ENCODE measurements at regions not wholly inside any gene's neighbourhood (a gene's known extent, or its start where the extent isn't known, plus 50 kb on each side); places are given as distances from the start of the nearest gene placed in this dataset.

DNA sequence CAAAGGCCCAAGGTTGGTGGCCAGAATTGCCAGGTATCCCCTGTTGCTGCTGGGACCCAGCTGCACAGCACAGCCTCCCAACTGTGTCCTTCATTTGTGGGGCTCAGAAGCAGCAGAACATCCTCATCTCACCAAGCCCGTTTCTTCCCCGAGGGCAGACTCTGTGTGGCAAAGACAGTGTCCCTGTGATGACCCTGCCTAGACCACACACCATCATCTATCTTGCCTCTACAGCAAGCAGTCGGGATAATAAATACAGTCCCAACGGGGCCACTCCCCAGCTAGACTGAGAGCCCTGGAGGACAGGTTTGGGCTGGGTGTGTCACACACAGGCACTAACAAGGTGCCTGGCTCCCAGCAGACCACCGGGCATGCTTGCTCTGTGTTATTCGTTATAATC, 93.4 kb downstream of the PTGR3 start:
- TF ChIP-seq, protein P1, sequence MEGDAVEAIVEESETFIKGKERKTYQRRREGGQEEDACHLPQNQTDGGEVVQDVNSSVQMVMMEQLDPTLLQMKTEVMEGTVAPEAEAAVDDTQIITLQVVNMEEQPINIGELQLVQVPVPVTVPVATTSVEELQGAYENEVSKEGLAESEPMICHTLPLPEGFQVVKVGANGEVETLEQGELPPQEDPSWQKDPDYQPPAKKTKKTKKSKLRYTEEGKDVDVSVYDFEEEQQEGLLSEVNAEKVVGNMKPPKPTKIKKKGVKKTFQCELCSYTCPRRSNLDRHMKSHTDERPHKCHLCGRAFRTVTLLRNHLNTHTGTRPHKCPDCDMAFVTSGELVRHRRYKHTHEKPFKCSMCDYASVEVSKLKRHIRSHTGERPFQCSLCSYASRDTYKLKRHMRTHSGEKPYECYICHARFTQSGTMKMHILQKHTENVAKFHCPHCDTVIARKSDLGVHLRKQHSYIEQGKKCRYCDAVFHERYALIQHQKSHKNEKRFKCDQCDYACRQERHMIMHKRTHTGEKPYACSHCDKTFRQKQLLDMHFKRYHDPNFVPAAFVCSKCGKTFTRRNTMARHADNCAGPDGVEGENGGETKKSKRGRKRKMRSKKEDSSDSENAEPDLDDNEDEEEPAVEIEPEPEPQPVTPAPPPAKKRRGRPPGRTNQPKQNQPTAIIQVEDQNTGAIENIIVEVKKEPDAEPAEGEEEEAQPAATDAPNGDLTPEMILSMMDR (conservative IDR thresholded peaks at IDR 0.05 in 1 of 2, IDR thresholded peaks at IDR 0.05 in 1 of 2; ENCODE audit: low read depth in 1 of 2, low read length in 2 of 2): no peak
- no peak for TF ChIP-seq EZH2 (IDR thresholded peaks at IDR 0.05; ENCODE audit: low read length, missing control alignments)

Data from fibroblast of lung (primary cell).